Hepatocyte (in vitro differentiated cells): ENCODE measurements at regions not wholly inside any gene's neighbourhood (a gene's known extent, or its start where the extent isn't known, plus 50 kb on each side); places are given as distances from the start of the nearest gene placed in this dataset.

Experiments
- EZH2 ChIP-seq: fragments of 200-600 bp; sonication (generic); IDR thresholded peaks from 2 replicates; pipeline ENCODE4 v1.6.1; 2016; ENCODE audit warnings: antibody characterized with exemption, mild to moderate bottlenecking, borderline replicate concordance
- EZH2phosphoT487 ChIP-seq: fragments of 200-600 bp; sonication (generic); IDR thresholded peaks from one replicate; pipeline ENCODE4 v1.6.1; 2018; ENCODE audit warnings: antibody characterized with exemption, mild to moderate bottlenecking, low read depth, moderate library complexity; ENCODE audit not compliant: unreplicated experiment, severe bottlenecking
- TF ChIP-seq, protein P1 (sequence below): fragments of 200-600 bp; sonication (generic); IDR thresholded peaks from 2 replicates; pipeline ENCODE4 v1.5.1; 2016; ENCODE audit warnings: antibody characterized with exemption, mild to moderate bottlenecking; ENCODE audit not compliant: poor library complexity

DNA sequence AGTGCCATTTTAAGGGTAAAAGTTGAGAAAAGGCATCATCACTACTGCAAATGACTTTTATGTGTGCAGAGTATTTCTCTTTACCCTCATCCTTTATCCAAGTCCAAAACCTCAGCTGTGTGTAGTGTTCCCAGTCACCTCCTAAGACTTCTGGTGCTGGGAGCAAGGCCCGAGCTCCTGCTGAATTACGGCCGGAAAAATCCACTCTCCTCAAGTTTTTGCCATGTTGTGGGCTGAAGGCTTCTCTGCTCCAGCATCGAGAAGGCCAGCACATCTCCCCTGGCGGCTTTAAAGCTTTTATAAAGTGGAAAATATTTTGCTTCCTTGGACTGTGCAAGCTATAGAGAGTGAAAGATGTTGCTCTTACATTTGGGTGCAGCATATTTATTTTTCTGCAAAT, 153.2 kb upstream of the THBS2 start:
- TF ChIP-seq, protein P1, sequence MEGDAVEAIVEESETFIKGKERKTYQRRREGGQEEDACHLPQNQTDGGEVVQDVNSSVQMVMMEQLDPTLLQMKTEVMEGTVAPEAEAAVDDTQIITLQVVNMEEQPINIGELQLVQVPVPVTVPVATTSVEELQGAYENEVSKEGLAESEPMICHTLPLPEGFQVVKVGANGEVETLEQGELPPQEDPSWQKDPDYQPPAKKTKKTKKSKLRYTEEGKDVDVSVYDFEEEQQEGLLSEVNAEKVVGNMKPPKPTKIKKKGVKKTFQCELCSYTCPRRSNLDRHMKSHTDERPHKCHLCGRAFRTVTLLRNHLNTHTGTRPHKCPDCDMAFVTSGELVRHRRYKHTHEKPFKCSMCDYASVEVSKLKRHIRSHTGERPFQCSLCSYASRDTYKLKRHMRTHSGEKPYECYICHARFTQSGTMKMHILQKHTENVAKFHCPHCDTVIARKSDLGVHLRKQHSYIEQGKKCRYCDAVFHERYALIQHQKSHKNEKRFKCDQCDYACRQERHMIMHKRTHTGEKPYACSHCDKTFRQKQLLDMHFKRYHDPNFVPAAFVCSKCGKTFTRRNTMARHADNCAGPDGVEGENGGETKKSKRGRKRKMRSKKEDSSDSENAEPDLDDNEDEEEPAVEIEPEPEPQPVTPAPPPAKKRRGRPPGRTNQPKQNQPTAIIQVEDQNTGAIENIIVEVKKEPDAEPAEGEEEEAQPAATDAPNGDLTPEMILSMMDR, result no peak
- no peak for TF ChIP-seq EZH2
- no peak for TF ChIP-seq EZH2phosphoT487
